Fibroblast of lung (primary cell): ENCODE measurements at regions not wholly inside any gene's neighbourhood (a gene's known extent, or its start where the extent isn't known, plus 50 kb on each side); places are given as distances from the start of the nearest gene placed in this dataset.

Source experiments
- DNase-seq, 2 donors: peaks; one replicate each; pipeline versions ENCODE4 v3.0.0 to v3.0.0-alpha.2; 2010; ENCODE audit warnings: low read depth in 2 of 2
- H2AFZ ChIP-seq: 2 replicates; pipeline ENCODE4 v1.5.1; 2012; ENCODE audit warnings: low read length, control low read depth, inconsistent platforms
- H3K27ac ChIP-seq: 2 replicates; pipeline ENCODE4 v1.5.1; 2011; ENCODE audit warnings: low read length, control low read depth; ENCODE audit not compliant: insufficient read depth
- H3K27me3 ChIP-seq: 2 replicates; pipeline ENCODE4 v1.5.1; 2011; ENCODE audit warnings: mild to moderate bottlenecking, low read length; ENCODE audit not compliant: control insufficient read depth, insufficient read depth
- H3K36me3 ChIP-seq: 2 replicates; pipeline ENCODE4 v1.5.1; 2011; ENCODE audit warnings: low read length; ENCODE audit not compliant: control insufficient read depth, insufficient read depth
- H3K4me1 ChIP-seq: 2 replicates; pipeline ENCODE4 v1.5.1; 2011; ENCODE audit warnings: low read length; ENCODE audit not compliant: control insufficient read depth, insufficient read depth; ENCODE audit errors: extremely low read depth
- H3K4me2 ChIP-seq: 2 replicates; pipeline ENCODE4 v1.5.1; 2011; ENCODE audit warnings: low read length, control low read depth; ENCODE audit not compliant: insufficient read depth; ENCODE audit errors: extremely low read depth
- H3K4me3 ChIP-seq, 4 experiments: fragments of 200-600 bp in 1 of 4; sonication (generic) in 1 of 4; replicated peaks in 1 of 4; 2 replicates each; pipeline ENCODE4 v1.5.1; 2011 to 2016; ENCODE audit warnings: low read length in 4 of 4, low read depth in 3 of 4, mild to moderate bottlenecking in 3 of 4, control low read depth in 2 of 4, inconsistent platforms in 1 of 4, mixed read lengths in 1 of 4; ENCODE audit not compliant: insufficient read depth in 1 of 4; ENCODE audit errors: control extremely low read depth in 1 of 4
- H3K79me2 ChIP-seq: 2 replicates; pipeline ENCODE4 v1.5.1; 2012; ENCODE audit warnings: mild to moderate bottlenecking, low read length, inconsistent platforms; ENCODE audit not compliant: control insufficient read depth, insufficient read depth
- H3K9ac ChIP-seq: 2 replicates; pipeline ENCODE4 v1.5.1; 2011; ENCODE audit warnings: mild to moderate bottlenecking, low read length, control low read depth; ENCODE audit not compliant: insufficient read depth
- H3K9me3 ChIP-seq: 2 replicates; pipeline ENCODE4 v1.5.1; 2012; ENCODE audit warnings: low read depth, low read length; ENCODE audit not compliant: control insufficient read depth, insufficient read depth
- H4K20me1 ChIP-seq: 2 replicates; pipeline ENCODE4 v1.5.1; 2011; ENCODE audit warnings: low read length; ENCODE audit not compliant: control insufficient read depth, insufficient read depth; ENCODE audit errors: extremely low read depth
- CTCF ChIP-seq, 2 donors: IDR thresholded peaks in 1 of 2; conservative IDR thresholded peaks in 1 of 2; 1 replicate in 1 of 2; 2 replicates in 1 of 2; pipeline ENCODE4 v1.5.1; 2011 to 2012; ENCODE audit warnings: low read length in 2 of 2, control low read depth in 1 of 2, inconsistent platforms in 1 of 2, low read depth in 1 of 2, mild to moderate bottlenecking in 1 of 2
- EZH2 ChIP-seq: IDR thresholded peaks from 2 replicates; pipeline ENCODE4 v1.5.1; 2012; ENCODE audit warnings: low read length, control low read depth, mild to moderate bottlenecking; ENCODE audit errors: missing control alignments

- Histone ChIP-seq H3K4me3 (no peak overlapping the region), H3K79me2 (no peaks in the 10 kb centered on the region), H3K9me3 (no peaks in the 10 kb centered on the region), H3K27me3 (no peaks in the 10 kb centered on the region), H3K9ac (no peak overlapping the region), H3K4me2 (no peak overlapping the region), H4K20me1 (no peaks in the 10 kb centered on the region), H3K4me1 (no peaks in the 10 kb centered on the region), H3K27ac (no peak overlapping the region), H2AFZ (no peak overlapping the region), H3K36me3 (no peaks in the 10 kb centered on the region)
- TF ChIP-seq EZH2 (no peak), CTCF (conservative IDR thresholded peaks at IDR 0.05 in 1 of 2, IDR thresholded peaks at IDR 0.05 in 1 of 2; ENCODE audit: low read depth in 1 of 2, low read length in 2 of 2) (no peak)
- DNase-seq = no peak
Measured at GRCh38 chr4:183830438-183830985, 74.6 kb upstream of the STOX2 start.

- Histone ChIP-seq H3K36me3 (no peaks in the 10 kb centered on the region), H3K79me2 (no peaks in the 10 kb centered on the region), H3K27me3 (no peaks in the 10 kb centered on the region), H3K9me3 (no peaks in the 10 kb centered on the region), H3K4me1 (no peaks in the 10 kb centered on the region), H3K4me3 (no peak overlapping the region), H3K9ac (no peak overlapping the region), H2AFZ (no peak overlapping the region), H3K27ac (no peak overlapping the region), H3K4me2 (no peak overlapping the region), H4K20me1 (no peaks in the 10 kb centered on the region)
- no peak for DNase-seq
- TF ChIP-seq CTCF (conservative IDR thresholded peaks at IDR 0.05 in 1 of 2, IDR thresholded peaks at IDR 0.05 in 1 of 2; ENCODE audit: low read depth in 1 of 2, low read length in 2 of 2) (no peak), EZH2 (no peak)
Measured at GRCh38 chr4:183831026-183831446, 74.1 kb upstream of the STOX2 start.

- H3K79me2 ChIP-seq = no peaks in the 10 kb centered on the region
- H3K27ac ChIP-seq = no peak overlapping the region
- no peak overlapping the region for H3K4me2 ChIP-seq
- H3K9me3 ChIP-seq = no peaks in the 10 kb centered on the region
- no peak for DNase-seq
- H3K4me1 ChIP-seq = no peaks in the 10 kb centered on the region
- no peak overlapping the region for H3K9ac ChIP-seq
- TF ChIP-seq CTCF (conservative IDR thresholded peaks at IDR 0.05 in 1 of 2, IDR thresholded peaks at IDR 0.05 in 1 of 2; ENCODE audit: low read depth in 1 of 2, low read length in 2 of 2) (no peak), EZH2 (no peak)
- no peaks in the 10 kb centered on the region for H3K27me3 ChIP-seq
- H4K20me1 ChIP-seq = no peaks in the 10 kb centered on the region
- H3K4me3 ChIP-seq = no peak overlapping the region
- no peak overlapping the region for H2AFZ ChIP-seq
- H3K36me3 ChIP-seq = no peaks in the 10 kb centered on the region
Measured at GRCh38 chr4:183831683-183832082, 73.4 kb upstream of the STOX2 start.
